ENCODE measurements at regions not wholly inside any gene's neighbourhood (a gene's known extent, or its start where the extent isn't known, plus 50 kb on each side); places are given as distances from the start of the nearest gene placed in this dataset.

DNA sequence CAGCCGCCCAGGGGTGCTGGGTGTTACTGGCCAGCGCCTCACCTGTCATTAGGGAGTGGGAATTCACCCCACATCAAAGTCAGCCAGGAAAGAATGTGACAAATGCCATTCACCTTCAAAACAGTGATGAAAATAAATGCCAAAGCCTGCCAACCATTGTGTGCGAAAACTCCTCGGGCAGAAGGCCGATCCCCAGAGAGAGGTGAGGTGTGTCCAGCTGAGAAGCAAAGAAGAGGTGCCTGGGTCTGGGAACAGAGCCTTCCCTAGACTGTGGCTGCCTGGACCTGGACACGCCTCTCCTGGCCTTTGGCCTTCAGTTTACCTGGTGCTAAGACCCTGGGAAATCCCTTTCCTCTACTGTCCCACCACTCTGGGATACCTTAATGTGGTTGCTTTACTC is 142.7 kb downstream of the CYP26B1 start:
- 91% methylated on average over 6 of the region's 6 CpGs for WGBS
- no peaks in the 10 kb centered on the region for H3K4me1 ChIP-seq (ENCODE audit: insufficient read depth)
- no peak overlapping the region for H3K4me3 ChIP-seq (ENCODE audit: low read depth, low read length)
- no peak overlapping the region for H3K27ac ChIP-seq (ENCODE audit: low read depth)
- DNase-seq (ENCODE audit: extremely low spot score) = no peak
- no peaks in the 10 kb centered on the region for H3K36me3 ChIP-seq (ENCODE audit: insufficient read depth)

DNA sequence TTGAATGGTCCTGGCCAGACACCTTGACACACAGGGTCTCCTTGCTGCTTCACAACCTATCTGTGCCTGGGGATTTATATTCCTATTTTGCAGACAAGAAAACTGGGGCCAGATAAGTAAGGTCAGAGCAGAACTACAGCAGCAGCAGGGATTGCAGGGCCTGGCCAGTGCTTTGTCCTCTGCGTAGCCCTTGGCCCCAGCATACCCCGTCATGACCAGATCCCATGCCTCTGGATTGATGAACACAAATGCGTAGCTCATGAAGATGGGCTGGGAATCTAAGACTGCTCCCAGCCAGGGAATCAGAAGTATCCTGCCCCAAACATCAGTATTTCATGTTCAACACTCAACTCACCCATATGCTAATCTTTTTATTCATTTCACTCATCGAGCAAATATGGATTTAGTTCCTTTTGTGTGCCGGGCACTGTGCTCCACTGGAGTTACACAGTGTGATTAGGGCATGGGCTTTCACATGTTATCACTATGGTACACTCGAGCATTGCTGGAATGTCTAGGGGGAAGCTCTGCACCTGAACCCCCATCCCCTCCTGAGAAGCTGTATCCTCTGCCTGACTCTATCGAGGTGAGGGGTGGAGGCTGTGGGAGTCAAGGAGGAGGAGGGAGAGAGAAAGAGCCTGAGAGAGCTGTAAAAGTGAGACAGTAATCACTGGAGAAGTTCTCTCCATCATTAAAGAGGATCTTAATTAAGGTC is 143.3 kb downstream of the CYP26B1 start:
- Histone ChIP-seq H3K4me3 (ENCODE audit: low read depth, low read length) (no peak overlapping the region), H3K4me1 (ENCODE audit: insufficient read depth) (no peaks in the 10 kb centered on the region), H3K36me3 (ENCODE audit: insufficient read depth) (no peaks in the 10 kb centered on the region), H3K27ac (ENCODE audit: low read depth) (no peak overlapping the region)
- 85% methylated on average over 7 of the region's 7 CpGs for WGBS
- DNase-seq (ENCODE audit: extremely low spot score) = no peak

DNA sequence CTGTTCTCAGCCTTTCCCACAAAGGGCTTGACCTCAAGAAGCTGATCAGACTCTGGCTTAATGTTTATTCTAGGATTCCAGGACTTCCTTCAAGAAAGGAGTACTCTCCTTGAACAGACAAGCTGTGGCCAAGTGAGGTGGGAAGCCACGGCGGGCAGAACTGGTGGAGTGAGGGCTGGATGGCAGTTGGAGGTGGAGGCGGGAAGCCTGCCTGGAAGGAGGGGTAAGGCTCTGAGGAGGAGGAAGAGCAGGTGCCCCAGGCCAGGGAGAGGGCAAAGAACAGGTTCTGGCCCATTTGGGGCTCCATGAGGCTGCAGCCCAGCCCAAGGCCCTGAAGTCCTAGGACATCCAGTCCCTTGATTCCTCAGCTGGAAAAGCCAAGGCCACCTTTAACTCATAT is 143.9 kb downstream of the CYP26B1 start:
- H3K4me1 ChIP-seq (ENCODE audit: insufficient read depth) = no peaks in the 10 kb centered on the region
- 78% methylated on average over 3 of the region's 3 CpGs for WGBS
- no peak overlapping the region for H3K27ac ChIP-seq (ENCODE audit: low read depth)
- H3K36me3 ChIP-seq (ENCODE audit: insufficient read depth) = no peaks in the 10 kb centered on the region
- DNase-seq (ENCODE audit: extremely low spot score) = no peak
- no peak overlapping the region for H3K4me3 ChIP-seq (ENCODE audit: low read depth, low read length)

DNA sequence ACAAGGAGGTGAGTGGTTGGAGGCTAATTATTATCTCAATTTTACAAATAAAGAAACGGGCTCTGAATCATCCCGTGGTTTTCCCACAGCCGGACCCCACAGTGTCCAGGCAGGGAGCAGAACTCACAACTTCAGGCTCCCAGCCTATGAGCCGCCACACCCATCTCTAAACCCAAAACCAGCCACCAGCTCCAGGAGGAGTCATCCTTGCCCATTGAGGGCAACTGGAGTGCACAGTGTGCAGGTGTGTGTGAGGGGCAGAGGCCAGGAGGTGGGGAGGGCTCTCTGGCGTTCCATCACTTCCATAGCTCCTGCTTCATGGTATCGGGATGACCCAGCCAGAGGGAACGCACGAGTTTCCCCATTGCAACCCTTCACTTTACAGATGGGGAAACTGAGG is 144.5 kb downstream of the CYP26B1 start:
- 95% methylated on average over 8 of the region's 8 CpGs for WGBS

DNA sequence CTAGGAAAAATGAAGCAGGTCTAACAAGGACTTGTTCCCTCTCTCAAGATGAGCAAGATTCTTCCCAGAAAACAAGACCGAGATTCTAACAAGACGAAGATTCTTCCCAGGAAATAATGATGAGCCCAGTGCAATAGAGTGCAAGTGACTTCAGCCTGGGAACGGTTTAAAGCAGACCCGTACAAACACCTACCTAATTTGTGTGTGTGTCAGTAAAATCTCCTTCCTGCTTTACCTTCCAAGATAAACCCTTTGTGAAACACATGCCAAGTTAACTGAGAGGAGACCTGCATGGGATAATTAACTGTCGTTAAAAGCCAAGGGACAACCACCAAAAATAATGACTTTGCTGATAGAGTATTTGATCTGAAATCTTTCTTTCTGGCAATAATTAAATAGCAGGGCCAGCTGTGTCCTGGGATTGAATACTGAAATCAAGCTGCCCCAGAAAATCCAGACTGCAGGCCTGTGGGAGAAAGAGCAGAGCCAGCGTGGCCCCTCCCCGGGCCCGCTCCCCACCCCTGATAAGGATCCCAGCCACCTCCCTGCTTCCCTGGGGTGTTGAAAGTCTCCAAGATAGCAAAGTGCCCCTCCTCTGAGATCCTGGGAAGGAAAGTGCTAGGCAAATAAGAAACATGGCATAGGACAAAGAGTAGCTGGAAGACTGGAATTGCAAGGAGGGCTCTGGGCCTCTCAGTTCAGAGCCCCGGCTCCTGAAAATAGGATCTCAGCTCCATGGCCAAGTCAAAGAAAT is 145.5 kb downstream of the CYP26B1 start:
- Histone ChIP-seq H3K36me3 (ENCODE audit: insufficient read depth) (no peaks in the 10 kb centered on the region), H3K27ac (ENCODE audit: low read depth) (no peak overlapping the region), H3K4me1 (ENCODE audit: insufficient read depth) (no peaks in the 10 kb centered on the region), H3K4me3 (ENCODE audit: low read depth, low read length) (no peak overlapping the region)
- WGBS = 67% methylated on average over 9 of the region's 9 CpGs
- DNase-seq (ENCODE audit: extremely low spot score) = no peak

More for the DNA sequence above, 144.5 kb downstream of the CYP26B1 start:
- no peak for DNase-seq (ENCODE audit: extremely low spot score)
- Histone ChIP-seq H3K4me1 (ENCODE audit: insufficient read depth) (no peaks in the 10 kb centered on the region), H3K4me3 (ENCODE audit: low read depth, low read length) (no peak overlapping the region), H3K36me3 (ENCODE audit: insufficient read depth) (no peaks in the 10 kb centered on the region), H3K27ac (ENCODE audit: low read depth) (no peak overlapping the region)

DNA sequence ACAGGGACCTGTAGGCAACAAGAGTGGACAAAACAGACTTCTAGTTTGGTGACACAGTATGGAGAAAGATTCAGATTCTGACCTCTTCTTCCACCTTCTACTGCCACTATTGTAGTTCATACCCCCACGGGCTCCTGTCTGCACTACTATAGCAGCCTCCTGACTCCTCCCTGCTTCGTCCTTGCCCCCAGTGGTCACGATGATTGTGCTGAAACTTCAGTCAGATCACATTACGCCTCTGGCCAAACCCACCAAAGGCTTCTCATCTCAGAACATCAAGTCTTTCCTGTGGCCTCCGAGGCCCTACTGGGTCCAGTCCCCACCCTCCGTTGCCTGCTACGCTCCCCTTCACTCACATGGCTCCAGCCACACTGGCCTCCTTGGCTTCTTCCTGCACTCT is 147.6 kb downstream of the CYP26B1 start:
- H3K36me3 ChIP-seq (ENCODE audit: insufficient read depth) = no peaks in the 10 kb centered on the region
- WGBS = 69% methylated on average over 7 of the region's 7 CpGs
- H3K27ac ChIP-seq (ENCODE audit: low read depth) = no peak overlapping the region
- no peak overlapping the region for H3K4me3 ChIP-seq (ENCODE audit: low read depth, low read length)
- no peaks in the 10 kb centered on the region for H3K4me1 ChIP-seq (ENCODE audit: insufficient read depth)
- no peak for DNase-seq (ENCODE audit: extremely low spot score)

DNA sequence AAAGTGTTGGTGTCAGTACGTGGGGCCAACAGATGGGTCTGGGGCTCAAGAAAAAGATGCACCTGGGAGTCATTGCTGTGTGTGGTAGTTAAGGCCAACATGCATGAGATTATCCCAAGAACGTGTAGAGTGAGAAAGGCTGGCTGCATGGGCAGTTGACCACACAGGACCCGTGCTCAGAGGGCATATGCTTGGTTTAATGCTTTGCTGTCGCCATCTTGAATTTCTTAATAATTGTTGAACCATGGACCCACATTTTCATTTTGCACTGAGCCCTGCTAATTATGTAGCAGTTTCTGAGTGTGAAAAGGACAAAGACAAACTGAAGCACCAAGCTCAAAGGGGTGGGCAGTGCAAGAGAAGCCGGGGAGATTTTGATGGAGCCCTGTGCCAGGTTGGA is 148.1 kb downstream of the CYP26B1 start:
- DNase-seq (ENCODE audit: extremely low spot score) = no peak
- Histone ChIP-seq H3K4me1 (ENCODE audit: insufficient read depth) (no peaks in the 10 kb centered on the region), H3K27ac (ENCODE audit: low read depth) (no peak overlapping the region), H3K4me3 (ENCODE audit: low read depth, low read length) (no peak overlapping the region), H3K36me3 (ENCODE audit: insufficient read depth) (no peaks in the 10 kb centered on the region)
- WGBS = 89% methylated on average over 5 of the region's 5 CpGs

DNA sequence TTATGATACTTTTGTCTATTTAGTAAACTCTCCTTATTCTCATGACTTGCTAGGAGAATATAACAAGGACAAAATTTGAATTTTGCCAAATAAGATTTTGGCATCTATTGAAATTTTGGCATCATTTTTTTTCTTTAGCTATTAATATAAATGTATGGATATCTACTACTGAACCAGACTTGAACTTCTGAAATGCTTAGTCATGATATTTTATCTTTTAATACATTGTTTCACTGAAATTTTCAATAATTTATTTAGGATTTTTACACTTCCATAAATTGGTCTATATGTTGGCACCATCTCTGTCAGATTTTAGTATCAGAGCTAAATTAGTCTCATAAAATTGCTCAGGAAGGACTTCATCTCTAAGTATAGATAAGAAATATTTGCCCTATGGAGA is 149.8 kb downstream of the CYP26B1 start:
- no peaks in the 10 kb centered on the region for H3K4me1 ChIP-seq (ENCODE audit: insufficient read depth)
- DNase-seq (ENCODE audit: extremely low spot score) = no peak
- H3K36me3 ChIP-seq (ENCODE audit: insufficient read depth) = no peaks in the 10 kb centered on the region
- H3K27ac ChIP-seq (ENCODE audit: low read depth) = no peak overlapping the region
- H3K4me3 ChIP-seq (ENCODE audit: low read depth, low read length) = no peak overlapping the region

DNA sequence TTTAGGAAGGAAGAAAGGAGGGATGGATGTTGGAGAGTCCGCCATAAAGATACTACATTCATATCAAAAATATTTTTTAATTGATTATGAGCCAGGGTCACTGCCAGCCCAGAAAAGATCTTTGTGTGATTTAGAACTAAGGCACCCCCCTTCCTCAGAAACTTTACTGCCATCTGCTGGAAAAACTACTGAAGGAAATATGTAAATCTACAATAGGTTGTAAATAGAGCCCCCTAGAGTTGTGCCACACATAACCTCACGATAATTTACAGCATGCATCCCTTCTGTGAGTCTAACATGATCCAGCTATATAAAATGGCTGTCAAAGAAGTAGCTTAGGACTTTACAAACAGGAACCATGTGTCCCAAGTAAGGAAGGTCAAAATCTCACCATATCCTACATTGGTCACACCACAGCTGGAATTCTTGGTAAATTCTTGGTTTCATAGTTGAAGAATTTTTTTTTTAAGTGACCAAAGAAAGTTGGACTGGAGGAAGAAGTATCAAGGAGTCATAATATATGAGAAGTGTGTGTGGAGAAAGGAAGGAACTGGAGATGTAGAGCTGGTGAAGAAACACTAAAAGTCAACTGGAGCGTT is 152.5 kb downstream of the CYP26B1 start:
- H3K4me1 ChIP-seq (ENCODE audit: insufficient read depth) = no peaks in the 10 kb centered on the region
- H3K36me3 ChIP-seq (ENCODE audit: insufficient read depth) = no peaks in the 10 kb centered on the region
- no peak overlapping the region for H3K4me3 ChIP-seq (ENCODE audit: low read depth, low read length)
- H3K27ac ChIP-seq (ENCODE audit: low read depth) = no peak overlapping the region
- WGBS = 82% methylated on average over 3 of the region's 3 CpGs
- no peak for DNase-seq (ENCODE audit: extremely low spot score)

DNA sequence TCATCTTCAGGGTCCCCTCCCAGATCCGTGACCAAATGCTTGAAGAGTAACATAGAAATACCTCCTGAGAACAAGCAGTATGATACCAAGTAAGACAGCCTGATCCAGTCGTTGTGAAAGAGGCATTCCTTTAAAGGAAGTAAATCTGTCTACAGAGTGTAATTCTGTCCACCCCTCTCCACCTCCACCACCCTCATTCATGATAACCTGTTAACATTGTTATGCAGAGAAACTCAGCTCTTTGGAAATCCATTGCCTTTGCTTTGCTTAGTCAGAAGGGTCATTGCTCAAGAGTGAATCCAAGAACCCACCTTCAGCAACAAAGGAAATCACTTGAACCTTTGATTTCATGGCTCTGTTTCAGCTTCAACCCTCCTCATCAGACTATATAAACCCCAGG is 155.6 kb downstream of the CYP26B1 start:
- H3K4me3 ChIP-seq (ENCODE audit: low read depth, low read length) = no peak overlapping the region
- DNase-seq (ENCODE audit: extremely low spot score) = no peak
- no peaks in the 10 kb centered on the region for H3K36me3 ChIP-seq (ENCODE audit: insufficient read depth)
- 50% methylated on average over 2 of the region's 2 CpGs for WGBS
- no peak overlapping the region for H3K27ac ChIP-seq (ENCODE audit: low read depth)
- no peaks in the 10 kb centered on the region for H3K4me1 ChIP-seq (ENCODE audit: insufficient read depth)

DNA sequence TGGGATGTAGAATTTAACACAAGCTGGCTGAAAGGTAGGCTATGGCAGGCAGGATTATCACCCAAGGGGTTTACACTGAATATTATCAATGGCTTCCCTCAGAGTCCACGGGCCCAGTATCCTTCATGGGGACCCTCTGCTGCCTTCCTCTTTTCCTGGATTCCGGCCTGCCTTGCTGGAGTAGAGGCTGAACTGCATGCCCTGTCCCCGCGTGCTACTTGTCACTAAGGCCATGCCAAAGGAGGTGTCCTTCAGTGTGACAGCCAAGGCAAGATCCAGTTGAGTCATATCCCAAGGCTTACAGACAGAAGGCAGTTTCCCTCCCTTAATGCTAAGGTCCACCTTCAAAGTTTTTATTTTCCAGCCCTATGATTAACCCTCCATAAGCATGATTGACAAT is 156.3 kb downstream of the CYP26B1 start:
- no peaks in the 10 kb centered on the region for H3K36me3 ChIP-seq (ENCODE audit: insufficient read depth)
- 95% methylated on average over 4 of the region's 4 CpGs for WGBS
- H3K27ac ChIP-seq (ENCODE audit: low read depth) = no peak overlapping the region
- no peak for DNase-seq (ENCODE audit: extremely low spot score)
- no peak overlapping the region for H3K4me3 ChIP-seq (ENCODE audit: low read depth, low read length)
- H3K4me1 ChIP-seq (ENCODE audit: insufficient read depth) = no peaks in the 10 kb centered on the region

DNA sequence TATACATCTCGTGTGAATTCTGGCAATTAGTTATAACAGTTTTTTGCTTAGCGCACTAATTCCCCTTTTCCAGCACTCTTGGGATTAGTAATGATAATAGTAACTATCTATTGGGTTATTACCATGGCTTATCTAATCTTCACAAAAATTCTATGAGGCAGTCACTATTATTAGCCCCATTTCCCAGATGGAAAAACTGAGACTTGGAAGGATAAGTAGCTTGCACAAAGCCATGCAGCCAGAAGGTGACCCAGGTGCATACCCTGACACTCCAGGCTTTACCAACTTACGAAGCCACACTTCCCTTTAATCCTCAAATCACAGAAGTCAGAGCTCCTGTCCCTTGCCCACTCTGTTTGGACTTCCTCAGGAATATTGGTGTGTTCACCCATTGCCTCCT is 156.8 kb downstream of the CYP26B1 start:
- DNase-seq (ENCODE audit: extremely low spot score) = no peak
- no peaks in the 10 kb centered on the region for H3K4me1 ChIP-seq (ENCODE audit: insufficient read depth)
- no peaks in the 10 kb centered on the region for H3K36me3 ChIP-seq (ENCODE audit: insufficient read depth)
- no peak overlapping the region for H3K27ac ChIP-seq (ENCODE audit: low read depth)
- 93% methylated on average over 3 of the region's 3 CpGs for WGBS
- no peak overlapping the region for H3K4me3 ChIP-seq (ENCODE audit: low read depth, low read length)

DNA sequence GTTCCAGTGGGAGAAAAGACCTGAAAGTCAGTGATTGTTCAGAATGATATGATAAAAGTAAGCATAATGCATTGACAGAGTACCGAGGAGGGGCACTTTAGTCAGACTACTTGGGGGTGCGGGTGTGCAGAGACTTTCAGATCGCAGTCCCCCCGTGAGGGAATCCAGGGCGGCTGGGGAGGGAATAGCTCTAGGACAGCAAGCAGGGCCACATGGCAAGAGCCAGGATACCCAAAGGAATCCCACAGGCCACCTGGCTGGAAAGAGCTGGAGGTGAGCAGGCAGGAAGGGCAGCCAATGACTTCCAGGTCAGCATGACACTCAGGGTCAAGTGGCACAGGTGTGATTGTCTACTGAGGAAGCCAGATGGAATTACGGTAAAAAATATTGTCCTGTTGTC is 157.5 kb downstream of the CYP26B1 start:
- 91% methylated on average over 6 of the region's 6 CpGs for whole genome bisulfite sequencing
- no peak overlapping the region for H3K4me3 ChIP-seq (ENCODE audit: low read depth, low read length)
- H3K27ac ChIP-seq (ENCODE audit: low read depth) = no peak overlapping the region
- H3K4me1 ChIP-seq (ENCODE audit: insufficient read depth) = no peaks in the 10 kb centered on the region
- no peak for DNase-seq (ENCODE audit: extremely low spot score)
- no peaks in the 10 kb centered on the region for H3K36me3 ChIP-seq (ENCODE audit: insufficient read depth)

DNA sequence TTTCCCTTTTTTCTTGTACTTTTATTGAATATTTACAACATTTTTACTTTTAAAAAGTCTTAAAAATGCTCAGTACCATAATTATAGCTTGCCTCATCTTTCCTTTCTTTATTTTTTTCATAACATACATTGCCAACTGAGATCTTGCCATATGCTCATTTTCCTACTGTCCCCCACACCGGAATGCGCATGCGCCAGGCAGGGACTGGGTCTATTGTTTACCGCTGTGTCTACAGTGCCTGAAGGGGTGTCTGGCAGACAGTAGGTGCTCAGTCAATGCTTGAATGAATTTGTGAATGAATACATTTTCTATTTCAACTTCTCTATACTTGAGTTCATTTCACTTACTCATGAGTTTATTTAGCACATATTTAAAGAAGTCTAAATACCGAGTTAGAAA is 158.0 kb downstream of the CYP26B1 start:
- DNase-seq (ENCODE audit: extremely low spot score) = no peak
- no peak overlapping the region for H3K27ac ChIP-seq (ENCODE audit: low read depth)
- no peaks in the 10 kb centered on the region for H3K4me1 ChIP-seq (ENCODE audit: insufficient read depth)
- no peaks in the 10 kb centered on the region for H3K36me3 ChIP-seq (ENCODE audit: insufficient read depth)
- WGBS = 92% methylated on average over 5 of the region's 5 CpGs
- no peak overlapping the region for H3K4me3 ChIP-seq (ENCODE audit: low read depth, low read length)

Measured in urinary bladder (tissue), 3 donors.